ENCODE measurements at regions not wholly inside any gene's neighbourhood (a gene's known extent, or its start where the extent isn't known, plus 50 kb on each side); places are given as distances from the start of the nearest gene placed in this dataset.
A peak's percentile ranks its signal among the peaks of the same experiment; 100 is the strongest.

GRCh38 chr5:34576891-34577666 is 79.0 kb upstream of the RAI14 start:
- DNase-seq (ENCODE audit: low read depth) = peak; percentile 60
- ChIA-PET CTCF (interaction anchor here (0.9 to 1.4 kb wide), 2 partner anchors 9 to 35 kb away, joined by 3 to 4 read pairs; no protein-coding TSS in a partner anchor), POLR2A (interaction anchor here (0.6 kb wide), 1 partner anchor 43 kb away, joined by 3 read pairs; no protein-coding TSS in a partner anchor)
- 0 out of 2 replicates have a peak, but pooled peaks have one; percentile 4 for TF ChIP-seq CTCF (IDR thresholded peaks at IDR 0.05; ENCODE audit: insufficient read depth, low read depth, low read length)
- no peak overlapping the region for H3K4me3 ChIP-seq (ENCODE audit: low read depth, low read length)
- H3K27me3 ChIP-seq (ENCODE audit: control insufficient read depth, insufficient read depth, low read length) = no peaks in the 10 kb centered on the region; the same call in none of the 2 replicates
- H3K36me3 ChIP-seq (ENCODE audit: control insufficient read depth, insufficient read depth, low read length) = no peaks in the 10 kb centered on the region

- Histone ChIP-seq H3K36me3 (ENCODE audit: control insufficient read depth, insufficient read depth, low read length) (no peaks in the 10 kb centered on the region), H3K27me3 (ENCODE audit: control insufficient read depth, insufficient read depth, low read length) (no peaks in the 10 kb centered on the region; the same call in none of the 2 replicates), H3K4me3 (ENCODE audit: low read depth, low read length) (no peak overlapping the region)
- TF ChIP-seq CTCF (IDR thresholded peaks at IDR 0.05; ENCODE audit: insufficient read depth, low read depth, low read length) = no peak
- DNase-seq (ENCODE audit: low read depth) = no peak
- POLR2A ChIA-PET = no interaction called here
- CTCF ChIA-PET = no interaction called here
These were observed 77.2 kb upstream of the RAI14 start for GRCh38 chr5:34578962-34579361.

- CTCF ChIA-PET = no interaction called here
- DNase-seq (ENCODE audit: low read depth) = no peak
These were observed 75.1 kb upstream of the RAI14 start for GRCh38 chr5:34580983-34581382.

GRCh38 chr5:34582371-34582770 is 73.8 kb upstream of the RAI14 start:
- Histone ChIP-seq H3K27me3 (ENCODE audit: control insufficient read depth, insufficient read depth, low read length) (no peaks in the 10 kb centered on the region), H3K36me3 (ENCODE audit: control insufficient read depth, insufficient read depth, low read length) (no peaks in the 10 kb centered on the region), H3K4me3 (ENCODE audit: low read depth, low read length) (no peak overlapping the region)
- ChIA-PET CTCF (no interaction called here), POLR2A (no interaction called here)
- DNase-seq (ENCODE audit: low read depth) = no peak
- TF ChIP-seq CTCF (IDR thresholded peaks at IDR 0.05; ENCODE audit: insufficient read depth, low read depth, low read length) = no peak

More at GRCh38 chr5:34580983-34581382, 75.1 kb upstream of the RAI14 start:
- H3K27me3 ChIP-seq (ENCODE audit: control insufficient read depth, insufficient read depth, low read length) = no peaks in the 10 kb centered on the region
- no peak overlapping the region for H3K4me3 ChIP-seq (ENCODE audit: low read depth, low read length)
- no peaks in the 10 kb centered on the region for H3K36me3 ChIP-seq (ENCODE audit: control insufficient read depth, insufficient read depth, low read length)
- POLR2A ChIA-PET = no interaction called here
- TF ChIP-seq CTCF (IDR thresholded peaks at IDR 0.05; ENCODE audit: insufficient read depth, low read depth, low read length) = no peak

GRCh38 chr5:34583167-34583566 is 73.0 kb upstream of the RAI14 start:
- POLR2A ChIA-PET = no interaction called here

More at GRCh38 chr5:34583167-34583566, 73.0 kb upstream of the RAI14 start:
- H3K4me3 ChIP-seq (ENCODE audit: low read depth, low read length) = no peak overlapping the region
- H3K27me3 ChIP-seq (ENCODE audit: control insufficient read depth, insufficient read depth, low read length) = no peaks in the 10 kb centered on the region
- no peaks in the 10 kb centered on the region for H3K36me3 ChIP-seq (ENCODE audit: control insufficient read depth, insufficient read depth, low read length)
- CTCF ChIA-PET = interaction anchor here (1.2 to 1.9 kb wide), 2 partner anchors 89 to 97 kb away, joined by 4 to 5 read pairs; no protein-coding TSS in a partner anchor
- DNase-seq (ENCODE audit: low read depth) = no peak
- TF ChIP-seq CTCF (IDR thresholded peaks at IDR 0.05; ENCODE audit: insufficient read depth, low read depth, low read length) = no peak

All from BJ (cell line).